ENCODE measurements at regions not wholly inside any gene's neighbourhood (a gene's known extent, or its start where the extent isn't known, plus 50 kb on each side); places are given as distances from the start of the nearest gene placed in this dataset.

GRCh38 chr9:22742401-22742800, 295.8 kb downstream of the DMRTA1 start:
- H3K4me3 Mint-ChIP-seq = no peak overlapping the region
- H3K9me3 Mint-ChIP-seq = peaks cover 14% of the 10 kb centered on the region; the same call in 1 of the 2 replicates

GRCh38 chr9:22773501-22774220, 327.0 kb downstream of the DMRTA1 start:
- Mint-ChIP-seq H3K36me3 (ENCODE audit: low read depth) (no peaks in the 10 kb centered on the region), H3K27ac (no peak overlapping the region), H3K9me3 (no peaks in the 10 kb centered on the region; the same call in 1 of the 2 replicates), H3K4me1 (ENCODE audit: low read depth) (no peaks in the 10 kb centered on the region), H3K27me3 (ENCODE audit: insufficient read depth) (no peaks in the 10 kb centered on the region; the same call in none of the 2 replicates), H3K4me3 (no peak overlapping the region)
- no peak for DNase-seq
- TF ChIP-seq CTCF (IDR thresholded peaks at IDR 0.05) = no peak

More at GRCh38 chr9:22742401-22742800, 295.8 kb downstream of the DMRTA1 start:
- no peak for DNase-seq
- Mint-ChIP-seq H3K36me3 (ENCODE audit: low read depth) (no peaks in the 10 kb centered on the region), H3K27me3 (ENCODE audit: insufficient read depth) (no peaks in the 10 kb centered on the region), H3K27ac (no peak overlapping the region), H3K4me1 (ENCODE audit: low read depth) (no peaks in the 10 kb centered on the region)
- no peak for TF ChIP-seq CTCF (IDR thresholded peaks at IDR 0.05)

- Mint-ChIP-seq H3K27ac (no peak overlapping the region), H3K27me3 (ENCODE audit: insufficient read depth) (no peaks in the 10 kb centered on the region), H3K9me3 (peaks cover 11% of the 10 kb centered on the region; the same call in 1 of the 2 replicates), H3K4me1 (ENCODE audit: low read depth) (no peaks in the 10 kb centered on the region), H3K36me3 (ENCODE audit: low read depth) (no peaks in the 10 kb centered on the region), H3K4me3 (no peak overlapping the region)
- TF ChIP-seq CTCF (IDR thresholded peaks at IDR 0.05) = no peak
- no peak for DNase-seq
Measured at GRCh38 chr9:22790329-22790728, 343.7 kb downstream of the DMRTA1 start.

GRCh38 chr9:22808876-22809275, 362.3 kb downstream of the DMRTA1 start:
- no peak overlapping the region for H3K4me3 Mint-ChIP-seq
- no peak for DNase-seq
- H3K9me3 Mint-ChIP-seq = no peaks in the 10 kb centered on the region; the same call in 1 of the 2 replicates
- no peaks in the 10 kb centered on the region for H3K4me1 Mint-ChIP-seq (ENCODE audit: low read depth)
- peaks cover 1% of the 10 kb centered on the region; the same call in 1 of the 2 replicates for H3K27me3 Mint-ChIP-seq (ENCODE audit: insufficient read depth)
- no peak overlapping the region for H3K27ac Mint-ChIP-seq
- no peak for TF ChIP-seq CTCF (IDR thresholded peaks at IDR 0.05)
- no peaks in the 10 kb centered on the region for H3K36me3 Mint-ChIP-seq (ENCODE audit: low read depth)

- DNase-seq = no peak
- Mint-ChIP-seq H3K27me3 (ENCODE audit: insufficient read depth) (peaks cover 1% of the 10 kb centered on the region; the same call in 1 of the 2 replicates), H3K4me3 (no peak overlapping the region), H3K36me3 (ENCODE audit: low read depth) (no peaks in the 10 kb centered on the region), H3K27ac (no peak overlapping the region), H3K9me3 (no peaks in the 10 kb centered on the region; the same call in 1 of the 2 replicates), H3K4me1 (ENCODE audit: low read depth) (no peaks in the 10 kb centered on the region)
- TF ChIP-seq CTCF (IDR thresholded peaks at IDR 0.05) = no peak
Measured at GRCh38 chr9:22809371-22809770, 362.7 kb downstream of the DMRTA1 start.
